ENCODE measurements at regions not wholly inside any gene's neighbourhood (a gene's known extent, or its start where the extent isn't known, plus 50 kb on each side); places are given as distances from the start of the nearest gene placed in this dataset.

DNA sequence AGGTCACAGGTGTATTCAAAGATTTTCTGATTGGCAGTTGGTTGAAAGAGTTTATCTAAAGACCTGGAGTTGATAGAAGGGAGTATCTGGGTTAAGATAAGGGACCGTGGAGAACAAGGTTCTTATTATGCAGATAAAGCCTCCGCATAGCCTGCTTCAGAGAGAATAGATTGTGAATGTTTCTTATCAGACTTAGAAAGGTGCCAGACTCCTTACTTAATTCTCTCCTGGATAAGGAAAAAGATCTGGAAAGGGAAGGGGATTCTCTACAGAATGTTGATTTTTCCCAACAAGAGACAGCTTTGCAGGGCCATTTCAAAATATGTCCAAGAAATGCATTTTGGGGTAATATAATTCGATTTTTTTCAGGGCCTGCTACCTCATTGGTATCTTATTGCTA, 341.3 kb upstream of the RARB start:
- TF ChIP-seq, protein P1, sequence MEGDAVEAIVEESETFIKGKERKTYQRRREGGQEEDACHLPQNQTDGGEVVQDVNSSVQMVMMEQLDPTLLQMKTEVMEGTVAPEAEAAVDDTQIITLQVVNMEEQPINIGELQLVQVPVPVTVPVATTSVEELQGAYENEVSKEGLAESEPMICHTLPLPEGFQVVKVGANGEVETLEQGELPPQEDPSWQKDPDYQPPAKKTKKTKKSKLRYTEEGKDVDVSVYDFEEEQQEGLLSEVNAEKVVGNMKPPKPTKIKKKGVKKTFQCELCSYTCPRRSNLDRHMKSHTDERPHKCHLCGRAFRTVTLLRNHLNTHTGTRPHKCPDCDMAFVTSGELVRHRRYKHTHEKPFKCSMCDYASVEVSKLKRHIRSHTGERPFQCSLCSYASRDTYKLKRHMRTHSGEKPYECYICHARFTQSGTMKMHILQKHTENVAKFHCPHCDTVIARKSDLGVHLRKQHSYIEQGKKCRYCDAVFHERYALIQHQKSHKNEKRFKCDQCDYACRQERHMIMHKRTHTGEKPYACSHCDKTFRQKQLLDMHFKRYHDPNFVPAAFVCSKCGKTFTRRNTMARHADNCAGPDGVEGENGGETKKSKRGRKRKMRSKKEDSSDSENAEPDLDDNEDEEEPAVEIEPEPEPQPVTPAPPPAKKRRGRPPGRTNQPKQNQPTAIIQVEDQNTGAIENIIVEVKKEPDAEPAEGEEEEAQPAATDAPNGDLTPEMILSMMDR (IDR thresholded peaks at IDR 0.05; ENCODE audit: low read depth, low read length) = no peak
- Histone ChIP-seq H3K9me3 (ENCODE audit: control insufficient read depth, insufficient read depth, low read length) (no peaks in the 10 kb centered on the region), H3K27me3 (ENCODE audit: control insufficient read depth, insufficient read depth, low read length) (no peaks in the 10 kb centered on the region), H3K27ac (ENCODE audit: low read depth, low read length) (no peak overlapping the region), H3K4me3 (ENCODE audit: low read depth, low read length) (no peak overlapping the region)
- POLR2A ChIA-PET = no interaction called here
- DNase-seq (ENCODE audit: low read depth, low spot score) = no peak
- CTCF ChIA-PET = interaction anchor here (0.5 kb wide), 1 partner anchor 1088 kb away, joined by 3 read pairs; no protein-coding TSS in a partner anchor

DNA sequence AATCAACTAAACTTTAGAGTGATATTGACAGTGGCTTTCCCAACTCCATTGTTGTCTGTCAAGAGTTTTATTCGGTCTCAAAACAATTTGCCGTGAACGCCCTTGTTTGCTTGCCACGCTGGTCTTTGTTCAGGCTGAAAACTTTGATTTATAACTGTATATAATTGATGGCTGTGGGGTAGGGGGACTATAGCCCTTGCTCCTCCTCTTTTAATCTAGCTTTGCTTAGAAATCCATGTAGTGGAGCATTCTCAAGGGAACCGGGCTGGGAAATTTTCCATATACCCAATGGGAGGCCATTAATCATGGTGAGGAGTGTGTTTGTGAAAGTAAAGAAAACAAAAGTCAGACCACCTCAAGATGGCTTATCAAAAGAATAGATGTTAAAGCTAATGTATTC, 339.8 kb upstream of the RARB start:
- ChIA-PET CTCF (interaction anchor here (1.4 kb wide), 1 partner anchor 505 kb away, joined by 5 read pairs; no protein-coding TSS in a partner anchor), POLR2A (no interaction called here)
- TF ChIP-seq, protein P1 (IDR thresholded peaks at IDR 0.05; ENCODE audit: low read depth, low read length) = no peak
- no peak for DNase-seq (ENCODE audit: low read depth, low spot score)
- no peaks in the 10 kb centered on the region for H3K27me3 ChIP-seq (ENCODE audit: control insufficient read depth, insufficient read depth, low read length)
- no peaks in the 10 kb centered on the region for H3K9me3 ChIP-seq (ENCODE audit: control insufficient read depth, insufficient read depth, low read length)
- no peak overlapping the region for H3K27ac ChIP-seq (ENCODE audit: low read depth, low read length)
- no peak overlapping the region for H3K4me3 ChIP-seq (ENCODE audit: low read depth, low read length)

DNA sequence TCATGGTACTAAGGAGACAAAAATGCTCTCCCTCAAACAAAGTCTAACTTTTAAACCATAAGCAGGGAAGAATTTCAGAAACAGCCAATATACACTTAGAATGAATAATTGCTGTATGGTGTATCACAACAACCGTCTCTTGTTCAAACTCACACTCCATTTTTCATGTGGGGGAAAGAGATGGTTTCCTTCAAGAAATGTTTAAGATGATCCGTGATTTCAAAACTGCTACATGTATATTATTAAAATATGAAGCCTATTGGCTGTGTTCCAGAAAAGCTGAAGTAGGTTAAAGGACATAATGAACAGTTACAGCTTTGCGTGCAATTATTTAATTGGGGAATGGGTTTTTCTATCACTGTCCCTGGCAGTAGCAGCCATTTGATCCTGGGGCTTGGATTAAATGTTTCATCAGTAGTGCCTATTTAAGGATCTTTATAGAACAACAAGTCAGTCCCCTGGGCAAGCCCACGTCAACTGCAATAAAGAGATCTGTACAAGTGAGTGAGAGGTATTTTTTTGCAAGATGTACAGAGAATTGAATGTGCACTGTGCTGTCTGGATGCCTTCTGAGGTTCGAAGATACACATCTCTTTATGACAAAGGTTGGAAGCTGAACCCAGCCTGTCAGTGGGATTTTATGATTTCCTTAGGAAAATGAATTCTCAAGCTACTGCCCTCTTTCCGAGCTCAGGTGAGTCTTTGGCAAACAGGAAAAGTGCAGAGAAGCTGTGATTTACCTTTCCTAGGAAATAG, 337.2 kb upstream of the RARB start:
- TF ChIP-seq, protein P1 (IDR thresholded peaks at IDR 0.05; ENCODE audit: low read depth, low read length) = no peak
- Histone ChIP-seq H3K4me3 (ENCODE audit: low read depth, low read length) (no peak overlapping the region), H3K27me3 (ENCODE audit: control insufficient read depth, insufficient read depth, low read length) (no peaks in the 10 kb centered on the region), H3K27ac (ENCODE audit: low read depth, low read length) (no peak overlapping the region), H3K9me3 (ENCODE audit: control insufficient read depth, insufficient read depth, low read length) (no peaks in the 10 kb centered on the region)
- ChIA-PET POLR2A (no interaction called here), CTCF (no interaction called here)
- no peak for DNase-seq (ENCODE audit: low read depth, low spot score)

DNA sequence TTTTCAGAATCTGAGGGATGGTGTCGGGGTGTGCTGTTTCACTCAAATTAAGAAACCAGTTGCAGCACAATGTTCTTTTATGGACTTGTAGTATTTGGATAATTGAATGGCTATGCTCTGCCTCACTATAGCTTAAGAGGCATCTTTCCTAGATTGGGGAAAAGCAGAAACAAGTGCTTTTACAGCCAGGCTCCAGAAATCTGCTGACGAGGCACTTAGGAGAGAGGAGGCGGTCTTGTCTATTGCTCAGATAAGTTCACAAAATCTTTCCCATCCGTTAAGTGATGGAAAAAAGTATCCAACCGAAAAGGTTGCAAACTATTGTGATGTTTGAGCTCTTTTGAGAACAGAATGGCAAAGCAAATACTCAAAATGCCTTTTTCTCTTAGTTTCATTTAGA, 336.1 kb upstream of the RARB start:
- CTCF ChIA-PET = no interaction called here
- POLR2A ChIA-PET = no interaction called here
- DNase-seq (ENCODE audit: low read depth, low spot score) = no peak
- Histone ChIP-seq H3K4me3 (ENCODE audit: low read depth, low read length) (no peak overlapping the region), H3K9me3 (ENCODE audit: control insufficient read depth, insufficient read depth, low read length) (no peaks in the 10 kb centered on the region), H3K27ac (ENCODE audit: low read depth, low read length) (no peak overlapping the region), H3K27me3 (ENCODE audit: control insufficient read depth, insufficient read depth, low read length) (no peaks in the 10 kb centered on the region)
- TF ChIP-seq, protein P1 (IDR thresholded peaks at IDR 0.05; ENCODE audit: low read depth, low read length) = no peak

DNA sequence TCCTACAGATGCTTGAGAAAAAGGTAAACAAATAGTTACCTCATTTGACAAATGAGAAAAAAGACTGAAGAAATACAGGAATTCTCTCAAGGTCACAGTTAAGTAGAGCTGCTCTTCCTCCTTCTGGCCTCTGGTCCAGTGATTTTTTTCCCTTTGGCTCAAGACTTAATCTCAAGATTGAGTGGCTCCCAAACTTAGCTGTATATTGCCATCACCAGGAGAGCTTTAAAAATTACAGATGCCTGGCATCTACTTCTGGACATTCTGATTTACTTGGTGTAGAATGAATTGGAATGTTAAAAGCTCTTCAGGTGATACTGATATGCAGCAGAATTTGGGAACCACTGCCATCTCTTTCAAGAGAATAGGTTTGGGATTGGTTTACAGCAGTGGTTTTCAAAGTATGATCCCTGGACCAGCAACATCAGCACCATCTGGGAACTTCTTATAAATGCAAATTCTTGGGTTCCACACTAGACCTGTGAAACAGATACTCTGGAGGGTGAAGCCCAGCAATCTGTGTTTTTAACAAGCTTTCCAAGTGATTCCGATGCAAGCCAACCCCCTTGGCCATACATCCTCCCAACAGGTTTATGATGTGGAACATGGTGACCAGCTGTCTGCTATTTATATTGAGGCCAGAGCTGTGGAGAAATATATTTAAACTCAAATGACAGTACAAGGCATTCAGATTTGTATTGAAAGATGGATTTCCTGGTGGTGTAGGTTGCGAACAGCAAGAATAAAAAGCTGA, 333.0 kb upstream of the RARB start:
- DNase-seq (ENCODE audit: low read depth, low spot score) = no peak
- no peaks in the 10 kb centered on the region for H3K9me3 ChIP-seq (ENCODE audit: control insufficient read depth, insufficient read depth, low read length)
- ChIA-PET CTCF (no interaction called here), POLR2A (no interaction called here)
- H3K27ac ChIP-seq (ENCODE audit: low read depth, low read length) = no peak overlapping the region
- no peaks in the 10 kb centered on the region for H3K27me3 ChIP-seq (ENCODE audit: control insufficient read depth, insufficient read depth, low read length)
- TF ChIP-seq, protein P1 (IDR thresholded peaks at IDR 0.05; ENCODE audit: low read depth, low read length) = no peak
- H3K4me3 ChIP-seq (ENCODE audit: low read depth, low read length) = no peak overlapping the region
